Sigmoid colon (tissue), 4 donors: ENCODE measurements at regions not wholly inside any gene's neighbourhood (a gene's known extent, or its start where the extent isn't known, plus 50 kb on each side); places are given as distances from the start of the nearest gene placed in this dataset.
"Not testable (repeated sequence)": the region's sequence is repeated elsewhere in the genome, so short reads cannot be mapped to it uniquely, and the experiment has no call there.

Experiments
- CTCF ChIP-seq, 4 experiments: fragments of 450-650 bp in 3 of 4; fragments of 200-600 bp in 1 of 4; IDR thresholded peaks; one replicate each; pipeline ENCODE4 v1.5.1; 2016 to 2019; ENCODE audit warnings: antibody characterized with exemption in 4 of 4, mild to moderate bottlenecking in 3 of 4, moderate library complexity in 2 of 4
- EP300 ChIP-seq, 4 donors: sonication (generic); formaldehyde crosslinking; IDR thresholded peaks; one replicate each; pipeline ENCODE4 v1.6.1; 2017; ENCODE audit warnings: antibody characterized with exemption in 4 of 4

GRCh38 chr16:88250381-88250780, 132.4 kb upstream of the ZNF469 start:
- not testable (repeated sequence) for TF ChIP-seq CTCF, EP300 (IDR thresholded peaks at IDR 0.05)
